ENCODE measurements at regions not wholly inside any gene's neighbourhood (a gene's known extent, or its start where the extent isn't known, plus 50 kb on each side); places are given as distances from the start of the nearest gene placed in this dataset.

GRCh38 chr13:64928696-64929499, 2301.2 kb downstream of the PCDH9 start:
- WGBS, 4 donors: 63 to 71% (median 66%) methylated on average over 3 of the region's 3 CpGs

DNA sequence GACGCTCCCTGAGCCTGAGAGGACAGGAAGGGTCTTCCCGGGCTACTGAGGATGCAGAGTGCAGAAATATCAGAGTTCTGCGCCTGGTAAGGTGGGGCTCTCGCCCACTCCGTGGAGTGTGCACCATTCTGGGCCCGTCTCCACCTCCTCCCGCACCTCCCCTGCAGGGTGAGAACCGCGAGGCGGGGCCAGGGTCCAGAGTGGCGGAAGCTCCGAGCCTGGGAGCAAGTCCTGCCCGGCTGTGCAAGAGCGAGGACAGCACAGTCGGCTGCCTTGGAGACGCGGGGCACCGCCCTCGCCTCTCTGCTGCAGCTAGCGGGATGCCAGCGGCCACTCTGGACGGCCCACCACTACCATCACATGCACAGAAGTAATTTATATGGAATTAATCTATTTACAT, 2304.4 kb downstream of the PCDH9 start:
- H3K4me3 ChIP-seq: no peak overlapping the region
- no peaks in the 10 kb centered on the region for H3K27me3 ChIP-seq
- intact Hi-C loops (cut with DNase I): no loop called here
- no peaks in the 10 kb centered on the region for H3K9me3 ChIP-seq (replicated peaks in 1 of 3)
- WGBS, 4 donors: 89 to 97% (median 95%) methylated on average over 13 to 22 of the region's 22 CpGs
- no peak for TF ChIP-seq POLR2A (IDR thresholded peaks at IDR 0.05)
- TF ChIP-seq, protein P1, sequence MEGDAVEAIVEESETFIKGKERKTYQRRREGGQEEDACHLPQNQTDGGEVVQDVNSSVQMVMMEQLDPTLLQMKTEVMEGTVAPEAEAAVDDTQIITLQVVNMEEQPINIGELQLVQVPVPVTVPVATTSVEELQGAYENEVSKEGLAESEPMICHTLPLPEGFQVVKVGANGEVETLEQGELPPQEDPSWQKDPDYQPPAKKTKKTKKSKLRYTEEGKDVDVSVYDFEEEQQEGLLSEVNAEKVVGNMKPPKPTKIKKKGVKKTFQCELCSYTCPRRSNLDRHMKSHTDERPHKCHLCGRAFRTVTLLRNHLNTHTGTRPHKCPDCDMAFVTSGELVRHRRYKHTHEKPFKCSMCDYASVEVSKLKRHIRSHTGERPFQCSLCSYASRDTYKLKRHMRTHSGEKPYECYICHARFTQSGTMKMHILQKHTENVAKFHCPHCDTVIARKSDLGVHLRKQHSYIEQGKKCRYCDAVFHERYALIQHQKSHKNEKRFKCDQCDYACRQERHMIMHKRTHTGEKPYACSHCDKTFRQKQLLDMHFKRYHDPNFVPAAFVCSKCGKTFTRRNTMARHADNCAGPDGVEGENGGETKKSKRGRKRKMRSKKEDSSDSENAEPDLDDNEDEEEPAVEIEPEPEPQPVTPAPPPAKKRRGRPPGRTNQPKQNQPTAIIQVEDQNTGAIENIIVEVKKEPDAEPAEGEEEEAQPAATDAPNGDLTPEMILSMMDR (IDR thresholded peaks at IDR 0.05): no peak
- no peak overlapping the region for H3K27ac ChIP-seq
- no peak for DNase-seq
- H3K36me3 ChIP-seq (replicated peaks in 1 of 2): no peaks in the 10 kb centered on the region
- no peaks in the 10 kb centered on the region for H3K4me1 ChIP-seq (replicated peaks in 1 of 2)

More at GRCh38 chr13:64928696-64929499, 2301.2 kb downstream of the PCDH9 start:
- no peak overlapping the region for H3K27ac ChIP-seq
- TF ChIP-seq, protein P1 (IDR thresholded peaks at IDR 0.05): no peak
- no peak for TF ChIP-seq POLR2A (IDR thresholded peaks at IDR 0.05)
- no peak for DNase-seq
- H3K27me3 ChIP-seq: no peaks in the 10 kb centered on the region
- H3K4me1 ChIP-seq (replicated peaks in 1 of 2): no peaks in the 10 kb centered on the region
- no peaks in the 10 kb centered on the region for H3K36me3 ChIP-seq (replicated peaks in 1 of 2)
- intact Hi-C loops (cut with DNase I): no loop called here
- no peaks in the 10 kb centered on the region for H3K9me3 ChIP-seq (replicated peaks in 1 of 3)
- no peak overlapping the region for H3K4me3 ChIP-seq

- Histone ChIP-seq H3K27me3 (no peaks in the 10 kb centered on the region), H3K9me3 (replicated peaks in 1 of 3) (no peaks in the 10 kb centered on the region), H3K4me3 (no peak overlapping the region), H3K36me3 (replicated peaks in 1 of 2) (no peaks in the 10 kb centered on the region), H3K4me1 (replicated peaks in 1 of 2) (no peaks in the 10 kb centered on the region), H3K27ac (no peak overlapping the region)
- 75 to 93% (median 81%) methylated on average over 4 to 7 of the region's 7 CpGs for WGBS, 4 donors
- DNase-seq: no peak
- intact Hi-C loops (cut with DNase I): no loop called here
- TF ChIP-seq, protein P1 (IDR thresholded peaks at IDR 0.05): no peak
- TF ChIP-seq POLR2A (IDR thresholded peaks at IDR 0.05): no peak
Measured at GRCh38 chr13:64925284-64925683, 2304.9 kb downstream of the PCDH9 start.

GRCh38 chr13:64924401-64924800, 2305.7 kb downstream of the PCDH9 start:
- WGBS, 4 donors: 71 to 86% (median 79%) methylated on average over 6 of the region's 6 CpGs
- intact Hi-C loops (cut with DNase I): no loop called here
- Histone ChIP-seq H3K36me3 (replicated peaks in 1 of 2) (no peaks in the 10 kb centered on the region), H3K9me3 (replicated peaks in 1 of 3) (no peaks in the 10 kb centered on the region), H3K4me1 (replicated peaks in 1 of 2) (no peaks in the 10 kb centered on the region), H3K27me3 (no peaks in the 10 kb centered on the region), H3K27ac (no peak overlapping the region), H3K4me3 (no peak overlapping the region)
- no peak for DNase-seq
- TF ChIP-seq, protein P1 (IDR thresholded peaks at IDR 0.05): no peak
- TF ChIP-seq POLR2A (IDR thresholded peaks at IDR 0.05): no peak
